Duodenal mucosa (tissue), 2 donors: ENCODE measurements at regions not wholly inside any gene's neighbourhood (a gene's known extent, or its start where the extent isn't known, plus 50 kb on each side); places are given as distances from the start of the nearest gene placed in this dataset.

Source experiments
- H3K27ac ChIP-seq: one replicate; pipeline ENCODE4 v1.7.0; 2013; ENCODE audit warnings: low read depth, low read length
- H3K27me3 ChIP-seq, 2 donors: one replicate each; pipeline ENCODE4 v1.7.0; 2013; ENCODE audit warnings: low read length in 2 of 2, control low read depth in 1 of 2; ENCODE audit not compliant: insufficient read depth in 2 of 2, control insufficient read depth in 1 of 2
- H3K36me3 ChIP-seq, 2 donors: one replicate each; pipeline ENCODE4 v1.7.0; 2013; ENCODE audit warnings: low read length in 2 of 2, control low read depth in 1 of 2; ENCODE audit not compliant: insufficient read depth in 2 of 2, control insufficient read depth in 1 of 2
- H3K4me1 ChIP-seq, 2 donors: one replicate each; pipeline ENCODE4 v1.7.0; 2013; ENCODE audit warnings: low read length in 2 of 2, control low read depth in 1 of 2; ENCODE audit not compliant: insufficient read depth in 2 of 2, control insufficient read depth in 1 of 2
- H3K4me3 ChIP-seq, 2 donors: one replicate each; pipeline ENCODE4 v1.7.0; 2013; ENCODE audit warnings: low read length in 2 of 2, low read depth in 1 of 2
- H3K9ac ChIP-seq, 2 donors: one replicate each; pipeline ENCODE4 v1.7.0; 2013; ENCODE audit warnings: low read length in 2 of 2, low read depth in 1 of 2
- H3K9me3 ChIP-seq, 2 donors: one replicate each; pipeline ENCODE4 v1.7.0; 2013; ENCODE audit warnings: low read length in 2 of 2, control low read depth in 1 of 2; ENCODE audit not compliant: control insufficient read depth in 1 of 2

DNA sequence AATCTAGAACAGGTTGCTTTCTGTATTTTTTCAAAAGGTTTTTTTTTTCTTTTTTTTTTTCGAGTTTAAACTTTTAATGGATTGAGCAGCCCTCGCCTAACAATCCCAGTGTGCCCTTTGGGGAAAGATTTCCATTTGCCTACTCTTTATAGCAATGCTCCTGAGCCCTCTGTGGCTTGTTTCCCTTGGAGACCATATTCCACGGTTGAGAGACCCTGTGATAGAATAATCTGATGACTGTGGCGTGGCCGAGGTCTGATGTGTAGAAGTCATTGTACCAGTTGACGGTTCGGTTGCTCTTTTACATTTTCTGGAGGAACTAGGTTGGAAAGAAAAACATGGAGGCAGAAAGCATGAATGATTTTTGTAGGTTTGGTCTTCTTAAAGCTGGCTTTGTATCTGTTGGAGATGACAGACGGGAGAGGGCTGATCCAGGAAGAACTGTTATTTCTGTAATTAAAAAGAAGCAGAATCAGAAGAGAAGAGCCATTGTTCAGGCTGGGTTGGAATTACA, 305.7 kb upstream of the NRIP1 start:
- Histone ChIP-seq H3K9me3 (peaks cover 0 to 5% of the 10 kb centered on the region in 2 donors), H3K4me3 (no peak overlapping the region), H3K9ac (no peak overlapping the region), H3K36me3 (no peaks in the 10 kb centered on the region), H3K27me3 (no peaks in the 10 kb centered on the region), H3K27ac (no peak overlapping the region), H3K4me1 (no peaks in the 10 kb centered on the region)

DNA sequence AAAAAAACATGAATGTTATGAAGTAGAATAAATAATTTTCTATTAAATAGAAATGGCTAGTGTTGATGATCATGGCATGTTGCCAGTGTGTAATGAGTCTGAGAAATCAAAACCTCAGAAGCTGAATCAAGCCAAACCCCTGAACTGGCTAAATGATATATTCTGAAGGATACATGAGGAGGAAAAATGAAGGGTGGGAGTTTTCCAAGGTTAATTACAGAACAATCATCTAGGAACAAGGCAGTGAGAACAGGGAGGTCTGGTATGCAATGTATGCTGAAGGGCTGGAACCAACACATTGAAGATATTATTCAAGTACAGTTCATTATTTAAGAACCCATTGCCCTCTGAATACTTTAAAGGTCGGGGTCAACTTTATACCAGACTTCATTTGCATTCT, 309.1 kb upstream of the NRIP1 start:
- H3K9ac ChIP-seq = no peak overlapping the region
- no peak overlapping the region for H3K27ac ChIP-seq
- H3K36me3 ChIP-seq = no peaks in the 10 kb centered on the region
- no peaks in the 10 kb centered on the region for H3K4me1 ChIP-seq
- H3K27me3 ChIP-seq = no peaks in the 10 kb centered on the region
- H3K4me3 ChIP-seq = no peak overlapping the region
- H3K9me3 ChIP-seq = no peaks in the 10 kb centered on the region

DNA sequence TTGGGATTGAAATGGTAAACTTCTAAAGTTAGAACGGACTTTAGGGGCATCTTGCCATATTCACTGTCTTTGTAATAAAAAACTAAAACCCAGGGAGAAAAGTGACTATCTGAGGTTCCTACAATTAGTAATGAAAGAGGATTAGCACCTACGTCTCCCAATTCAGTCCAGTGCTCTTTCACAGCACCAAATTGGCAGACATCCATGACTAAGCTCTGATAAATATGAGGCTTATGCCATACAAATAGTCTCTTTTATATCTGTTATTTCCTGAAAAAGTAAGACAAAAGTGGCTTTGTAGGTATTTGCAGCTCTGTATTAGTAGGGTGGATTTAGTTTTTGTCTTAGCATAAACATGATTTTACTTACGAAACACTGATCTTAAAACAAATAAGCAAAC, 315.0 kb upstream of the NRIP1 start:
- Histone ChIP-seq H3K4me1 (no peaks in the 10 kb centered on the region), H3K9me3 (no peaks in the 10 kb centered on the region), H3K27ac (no peak overlapping the region), H3K27me3 (no peaks in the 10 kb centered on the region), H3K36me3 (no peaks in the 10 kb centered on the region), H3K4me3 (no peak overlapping the region), H3K9ac (no peak overlapping the region)

DNA sequence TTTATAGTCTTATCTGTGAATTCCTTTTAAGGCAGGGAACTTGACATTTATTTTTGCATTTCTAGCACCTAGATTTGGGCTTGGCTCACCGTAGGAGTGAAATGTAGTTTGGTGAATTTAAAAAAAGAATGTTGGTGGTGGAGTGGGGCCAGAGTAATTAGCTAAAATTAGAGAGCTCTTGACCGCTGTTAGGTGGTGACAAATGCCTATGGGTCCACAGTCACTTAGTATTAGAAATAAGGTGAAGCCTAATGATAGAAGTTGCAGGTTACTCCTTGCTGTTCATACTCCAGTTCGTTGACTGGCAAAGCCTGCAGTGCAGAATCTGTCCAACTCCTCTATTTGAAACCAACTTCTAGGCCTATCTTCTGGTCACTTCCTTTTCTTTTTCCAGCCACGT, 318.8 kb upstream of the NRIP1 start:
- H3K4me1 ChIP-seq = no peaks in the 10 kb centered on the region
- H3K36me3 ChIP-seq = no peaks in the 10 kb centered on the region
- no peaks in the 10 kb centered on the region for H3K27me3 ChIP-seq
- H3K9ac ChIP-seq = no peak overlapping the region
- no peaks in the 10 kb centered on the region for H3K9me3 ChIP-seq
- no peak overlapping the region for H3K27ac ChIP-seq
- H3K4me3 ChIP-seq = no peak overlapping the region

DNA sequence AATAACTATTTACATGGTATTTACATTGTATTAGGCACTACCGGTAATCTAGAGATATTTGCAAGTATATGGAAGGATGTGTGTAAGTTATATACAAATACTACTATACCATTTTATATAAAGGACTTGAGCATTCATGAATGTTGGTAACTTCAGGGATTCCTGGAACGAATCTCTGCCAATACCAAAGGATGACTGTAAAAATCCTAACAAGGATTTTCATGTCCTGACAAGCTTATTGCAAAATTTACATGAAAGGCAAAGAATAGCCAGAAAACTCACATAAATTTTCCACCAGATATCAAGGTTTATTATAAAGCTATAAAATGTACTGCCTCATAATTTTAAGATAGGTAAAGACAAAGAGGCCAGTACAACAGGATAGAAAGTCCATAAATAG, 325.2 kb upstream of the NRIP1 start:
- H3K27me3 ChIP-seq = no peaks in the 10 kb centered on the region
- H3K9ac ChIP-seq = no peak overlapping the region
- H3K4me3 ChIP-seq = no peak overlapping the region
- H3K27ac ChIP-seq = no peak overlapping the region
- no peaks in the 10 kb centered on the region for H3K4me1 ChIP-seq
- no peaks in the 10 kb centered on the region for H3K9me3 ChIP-seq
- no peaks in the 10 kb centered on the region for H3K36me3 ChIP-seq

DNA sequence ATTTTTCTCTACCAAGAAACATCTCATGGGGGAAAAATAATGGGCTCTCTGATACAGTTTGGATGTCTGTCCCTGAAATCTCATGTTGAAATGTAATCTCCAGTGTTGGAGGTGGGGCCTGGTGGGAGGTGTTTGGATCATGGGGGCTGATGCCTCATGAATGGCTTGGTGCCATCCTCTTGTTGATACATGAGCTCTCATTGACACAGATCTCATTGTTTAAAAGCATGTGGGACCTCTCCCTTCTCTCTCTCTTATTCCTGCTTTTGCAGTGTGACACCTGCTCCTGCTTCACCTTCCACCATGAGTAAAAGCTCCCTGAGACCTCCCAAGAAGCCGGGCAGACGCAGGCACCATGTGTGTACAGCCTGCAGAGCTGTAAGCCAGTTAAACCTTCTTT, 332.5 kb upstream of the NRIP1 start:
- no peaks in the 10 kb centered on the region for H3K4me1 ChIP-seq
- H3K9ac ChIP-seq = no peak overlapping the region
- no peak overlapping the region for H3K27ac ChIP-seq
- no peak overlapping the region for H3K4me3 ChIP-seq
- no peaks in the 10 kb centered on the region for H3K9me3 ChIP-seq
- H3K27me3 ChIP-seq = no peaks in the 10 kb centered on the region
- no peaks in the 10 kb centered on the region for H3K36me3 ChIP-seq

DNA sequence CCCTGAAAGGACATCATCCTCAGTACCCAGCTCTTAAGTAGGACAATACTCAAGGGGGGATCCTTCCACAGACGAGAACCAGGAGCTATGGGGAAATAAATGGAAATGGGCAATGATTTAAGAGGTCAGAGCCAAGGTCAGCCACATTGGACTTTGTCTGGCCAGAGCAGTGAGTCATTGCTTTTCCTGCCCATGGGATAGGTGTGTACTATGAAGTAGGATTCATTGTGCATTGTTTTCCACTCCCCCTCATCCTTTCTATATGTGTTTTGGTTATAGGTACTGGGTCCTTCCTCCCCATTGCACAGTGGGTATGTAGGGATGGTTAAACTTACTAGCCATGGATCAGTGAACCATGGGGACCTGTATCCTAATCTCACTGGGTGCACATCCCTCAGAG, 328.9 kb upstream of the USP25 start:
- Histone ChIP-seq H3K27ac (no peak overlapping the region), H3K9ac (no peak overlapping the region), H3K36me3 (no peaks in the 10 kb centered on the region), H3K27me3 (no peaks in the 10 kb centered on the region), H3K9me3 (no peaks in the 10 kb centered on the region), H3K4me3 (no peak overlapping the region), H3K4me1 (no peaks in the 10 kb centered on the region)

DNA sequence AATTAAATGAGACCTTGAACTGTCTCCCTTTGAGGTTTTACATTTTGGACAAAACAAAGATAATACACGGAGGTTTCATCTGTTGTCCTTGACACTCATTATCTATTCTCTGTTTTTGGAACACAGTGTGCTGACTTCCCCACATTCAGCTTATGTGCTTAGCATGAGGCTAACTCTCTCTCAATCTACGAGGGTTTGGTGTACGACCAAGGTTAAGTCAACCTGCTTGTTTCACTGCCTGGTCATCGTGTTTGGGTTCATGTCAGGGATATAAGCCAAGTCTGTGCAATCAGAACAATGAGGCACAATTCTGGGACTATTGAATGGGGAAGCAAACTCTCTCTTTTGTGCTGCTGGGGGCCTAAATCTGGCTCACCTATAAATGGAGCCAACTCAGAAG, 328.5 kb upstream of the USP25 start:
- Histone ChIP-seq H3K9ac (no peak overlapping the region), H3K27me3 (no peaks in the 10 kb centered on the region), H3K36me3 (no peaks in the 10 kb centered on the region), H3K9me3 (no peaks in the 10 kb centered on the region), H3K27ac (no peak overlapping the region), H3K4me3 (no peak overlapping the region), H3K4me1 (no peaks in the 10 kb centered on the region)

DNA sequence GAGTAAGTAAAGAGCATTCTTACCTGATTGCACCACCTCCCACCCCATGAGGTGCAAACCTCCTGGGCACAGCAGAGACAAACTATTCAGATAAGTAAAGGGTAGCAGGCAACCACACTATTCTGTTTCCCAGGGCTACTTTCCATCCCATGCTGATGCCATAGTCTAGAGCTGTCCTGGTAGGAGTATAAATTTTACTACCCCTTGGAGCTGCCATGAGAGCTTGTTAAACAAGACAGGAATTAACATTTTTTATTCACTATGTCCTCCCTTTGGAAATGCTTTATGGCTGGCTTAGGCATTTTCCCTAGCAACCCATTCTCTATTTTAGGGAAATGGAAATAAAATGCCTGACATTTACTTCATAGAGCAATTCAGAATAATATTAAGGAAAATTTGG, 324.6 kb upstream of the USP25 start:
- H3K4me3 ChIP-seq = no peak overlapping the region
- no peak overlapping the region for H3K27ac ChIP-seq
- H3K4me1 ChIP-seq = no peaks in the 10 kb centered on the region
- H3K9me3 ChIP-seq = no peaks in the 10 kb centered on the region
- no peaks in the 10 kb centered on the region for H3K36me3 ChIP-seq
- H3K9ac ChIP-seq = no peak overlapping the region
- H3K27me3 ChIP-seq = no peaks in the 10 kb centered on the region

DNA sequence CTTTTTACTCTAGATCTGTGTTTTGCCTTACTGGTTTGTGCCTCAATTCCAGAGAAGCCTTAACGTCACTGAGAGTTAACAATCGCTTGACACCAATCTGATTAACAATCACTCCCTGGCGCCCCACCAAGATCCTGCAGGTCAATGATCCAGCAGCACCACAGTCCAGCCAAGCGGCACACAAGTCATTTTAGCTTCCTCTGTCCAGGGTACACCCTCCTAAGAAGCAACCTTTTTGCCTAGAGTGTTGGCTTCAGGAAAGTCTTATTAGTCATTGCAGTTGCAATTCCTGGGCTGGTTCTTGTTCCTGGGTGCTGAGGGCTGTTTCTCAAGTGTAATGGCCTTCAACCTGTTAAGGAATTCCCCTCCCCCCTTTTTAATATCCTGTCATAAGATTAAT, 323.0 kb upstream of the USP25 start:
- no peak overlapping the region for H3K4me3 ChIP-seq
- H3K27me3 ChIP-seq = no peaks in the 10 kb centered on the region
- H3K4me1 ChIP-seq = no peaks in the 10 kb centered on the region
- H3K27ac ChIP-seq = no peak overlapping the region
- no peaks in the 10 kb centered on the region for H3K36me3 ChIP-seq
- no peak overlapping the region for H3K9ac ChIP-seq
- no peaks in the 10 kb centered on the region for H3K9me3 ChIP-seq

DNA sequence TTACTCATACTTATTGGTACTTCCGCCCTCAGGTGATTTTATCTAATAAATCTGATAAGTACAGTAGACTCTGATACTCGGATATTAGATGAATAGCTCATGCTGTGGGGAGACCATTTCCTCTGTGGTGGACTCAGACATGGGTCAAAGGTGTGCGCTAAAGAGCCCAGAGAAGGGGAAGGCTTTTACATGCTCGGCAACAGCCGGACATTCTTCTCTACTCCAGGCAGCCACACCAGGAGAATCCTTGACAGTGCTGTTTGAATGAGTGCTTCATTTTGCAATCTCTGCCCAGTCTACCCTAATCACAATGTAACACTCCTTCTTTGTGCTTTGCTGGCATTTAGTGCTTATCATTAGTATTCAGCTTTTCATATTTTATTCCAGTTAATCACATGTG, 322.2 kb upstream of the USP25 start:
- no peak overlapping the region for H3K27ac ChIP-seq
- H3K4me3 ChIP-seq = no peak overlapping the region
- H3K36me3 ChIP-seq = no peaks in the 10 kb centered on the region
- no peaks in the 10 kb centered on the region for H3K4me1 ChIP-seq
- no peaks in the 10 kb centered on the region for H3K9me3 ChIP-seq
- H3K9ac ChIP-seq = no peak overlapping the region
- H3K27me3 ChIP-seq = no peaks in the 10 kb centered on the region
